ENCODE measurements at regions not wholly inside any gene's neighbourhood (a gene's known extent, or its start where the extent isn't known, plus 50 kb on each side); places are given as distances from the start of the nearest gene placed in this dataset.

DNA sequence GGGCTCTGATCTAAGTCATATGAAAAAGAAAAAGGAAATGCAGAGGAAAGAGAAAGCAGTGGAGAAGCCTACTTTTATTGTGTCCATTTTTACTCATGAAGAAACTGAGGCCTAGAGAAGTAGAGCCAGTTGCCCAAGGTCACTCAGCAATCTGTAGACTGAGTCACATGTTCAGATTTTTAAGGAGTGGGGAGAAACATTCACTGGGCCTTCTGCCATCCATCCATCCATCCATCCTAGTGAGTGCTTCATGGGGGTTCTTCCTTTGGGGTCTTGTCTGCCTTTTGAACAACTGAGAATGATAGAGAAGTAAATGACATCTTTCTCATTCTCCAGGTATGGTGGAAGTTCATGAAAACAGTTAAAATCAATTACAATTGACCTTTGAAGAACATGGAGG lies 233.6 kb upstream of the SRRM4 start:
- Histone ChIP-seq H3K27me3 (ENCODE audit: insufficient read depth, low read length) (no peaks in the 10 kb centered on the region), H3K4me3 (replicated peaks in 1 of 2; ENCODE audit: low read depth in 1 of 2, low read length in 2 of 2) (no peak overlapping the region), H3K27ac (ENCODE audit: low read depth, low read length) (no peak overlapping the region), H3K79me2 (ENCODE audit: insufficient read depth, low read length) (no peaks in the 10 kb centered on the region), H3K36me3 (ENCODE audit: control insufficient read depth in 1 of 2, insufficient read depth in 2 of 2, low read length in 2 of 2) (no peaks in the 10 kb centered on the region), H3K4me1 (ENCODE audit: control insufficient read depth in 1 of 2, insufficient read depth in 2 of 2, low read length in 2 of 2) (no peaks in the 10 kb centered on the region), H3K4me2 (ENCODE audit: low read length) (no peak overlapping the region), H4K20me1 (ENCODE audit: insufficient read depth) (no peaks in the 10 kb centered on the region), H3K9ac (ENCODE audit: low read length) (no peak overlapping the region), H3K9me2 (ENCODE audit: insufficient read depth) (no peaks in the 10 kb centered on the region), H2AFZ (ENCODE audit: low read depth, low read length, poor library complexity, severe bottlenecking) (no peak overlapping the region), H3K9me3 (ENCODE audit: control insufficient read depth in 1 of 2, insufficient read depth in 1 of 2, low read depth in 1 of 2, low read length in 2 of 2) (no peaks in the 10 kb centered on the region)
- ATAC-seq (no peak), DNase-seq (ENCODE audit: low read depth, low spot score) (no peak)
- POLR2A ChIA-PET: no interaction called here
- CTCF ChIA-PET: no interaction called here
- TF ChIP-seq SRF (IDR thresholded peaks at IDR 0.05; ENCODE audit: low read depth) (no peak), FOSL1 (IDR thresholded peaks at IDR 0.05; ENCODE audit: low read depth) (no peak)
- TF ChIP-seq, protein P1, sequence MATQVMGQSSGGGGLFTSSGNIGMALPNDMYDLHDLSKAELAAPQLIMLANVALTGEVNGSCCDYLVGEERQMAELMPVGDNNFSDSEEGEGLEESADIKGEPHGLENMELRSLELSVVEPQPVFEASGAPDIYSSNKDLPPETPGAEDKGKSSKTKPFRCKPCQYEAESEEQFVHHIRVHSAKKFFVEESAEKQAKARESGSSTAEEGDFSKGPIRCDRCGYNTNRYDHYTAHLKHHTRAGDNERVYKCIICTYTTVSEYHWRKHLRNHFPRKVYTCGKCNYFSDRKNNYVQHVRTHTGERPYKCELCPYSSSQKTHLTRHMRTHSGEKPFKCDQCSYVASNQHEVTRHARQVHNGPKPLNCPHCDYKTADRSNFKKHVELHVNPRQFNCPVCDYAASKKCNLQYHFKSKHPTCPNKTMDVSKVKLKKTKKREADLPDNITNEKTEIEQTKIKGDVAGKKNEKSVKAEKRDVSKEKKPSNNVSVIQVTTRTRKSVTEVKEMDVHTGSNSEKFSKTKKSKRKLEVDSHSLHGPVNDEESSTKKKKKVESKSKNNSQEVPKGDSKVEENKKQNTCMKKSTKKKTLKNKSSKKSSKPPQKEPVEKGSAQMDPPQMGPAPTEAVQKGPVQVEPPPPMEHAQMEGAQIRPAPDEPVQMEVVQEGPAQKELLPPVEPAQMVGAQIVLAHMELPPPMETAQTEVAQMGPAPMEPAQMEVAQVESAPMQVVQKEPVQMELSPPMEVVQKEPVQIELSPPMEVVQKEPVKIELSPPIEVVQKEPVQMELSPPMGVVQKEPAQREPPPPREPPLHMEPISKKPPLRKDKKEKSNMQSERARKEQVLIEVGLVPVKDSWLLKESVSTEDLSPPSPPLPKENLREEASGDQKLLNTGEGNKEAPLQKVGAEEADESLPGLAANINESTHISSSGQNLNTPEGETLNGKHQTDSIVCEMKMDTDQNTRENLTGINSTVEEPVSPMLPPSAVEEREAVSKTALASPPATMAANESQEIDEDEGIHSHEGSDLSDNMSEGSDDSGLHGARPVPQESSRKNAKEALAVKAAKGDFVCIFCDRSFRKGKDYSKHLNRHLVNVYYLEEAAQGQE (IDR thresholded peaks at IDR 0.05; ENCODE audit: low read depth): no peak
- RAD21 ChIA-PET (ENCODE audit: low non-redundant PET in 1 of 2, low total read pairs in 2 of 2, uncharacterized antibody in 2 of 2, unreplicated experiment in 2 of 2): no interaction called here
- intact Hi-C loops (cut with micrococcal nuclease): no loop called here
- no TSS peak for BruUV-seq (replicated peaks)

DNA sequence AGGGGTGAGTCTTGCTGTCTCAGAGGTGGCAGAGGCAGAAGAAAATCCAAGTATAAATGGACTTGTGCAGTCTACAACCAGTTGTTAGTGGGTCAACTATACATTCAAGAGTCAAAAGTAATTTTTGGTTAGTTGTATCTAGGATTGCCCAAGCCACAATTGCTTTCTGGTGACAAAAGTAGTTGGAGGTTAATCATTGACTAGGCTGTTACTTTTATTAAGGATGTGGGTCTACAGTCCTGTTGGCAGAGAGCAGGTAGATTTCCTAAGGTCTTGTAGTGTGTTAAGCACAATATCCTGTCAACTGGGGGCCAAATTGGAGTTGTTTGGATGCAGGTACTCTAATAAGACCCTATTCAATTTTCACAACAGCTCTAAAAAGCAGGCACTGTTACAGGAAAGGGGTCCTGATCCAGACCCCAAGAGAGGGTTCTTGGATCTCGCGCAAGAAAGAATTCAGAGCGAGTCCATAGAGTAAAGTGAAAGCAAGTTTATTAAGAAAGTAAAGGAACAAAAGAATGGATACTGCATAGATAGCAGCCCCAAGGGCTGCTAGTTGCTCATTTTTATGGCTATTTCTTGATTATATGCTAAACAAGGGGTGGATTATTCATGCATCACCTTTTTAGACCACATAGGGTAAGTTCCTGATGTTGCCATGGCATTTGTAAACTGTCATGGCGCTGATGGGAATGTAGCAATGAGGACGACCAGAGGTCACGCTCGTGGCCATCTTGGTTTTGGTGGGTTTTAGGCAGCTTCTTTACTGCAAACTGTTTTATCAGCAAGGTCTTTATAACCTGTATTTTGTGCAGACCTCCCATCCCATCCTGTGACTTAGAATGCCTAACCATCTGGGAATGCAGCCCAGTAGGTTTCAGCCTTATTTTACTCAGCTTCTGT lies 232.6 kb upstream of the SRRM4 start:
- intact Hi-C loops (cut with micrococcal nuclease): no loop called here
- Histone ChIP-seq H2AFZ (ENCODE audit: low read depth, low read length, poor library complexity, severe bottlenecking) (no peak overlapping the region), H3K36me3 (ENCODE audit: control insufficient read depth in 1 of 2, insufficient read depth in 2 of 2, low read length in 2 of 2) (no peaks in the 10 kb centered on the region), H3K4me3 (replicated peaks in 1 of 2; ENCODE audit: low read depth in 1 of 2, low read length in 2 of 2) (no peak overlapping the region), H3K9me3 (ENCODE audit: control insufficient read depth in 1 of 2, insufficient read depth in 1 of 2, low read depth in 1 of 2, low read length in 2 of 2) (no peaks in the 10 kb centered on the region), H3K27me3 (ENCODE audit: insufficient read depth, low read length) (no peaks in the 10 kb centered on the region), H3K9ac (ENCODE audit: low read length) (no peak overlapping the region), H3K4me2 (ENCODE audit: low read length) (no peak overlapping the region), H3K4me1 (ENCODE audit: control insufficient read depth in 1 of 2, insufficient read depth in 2 of 2, low read length in 2 of 2) (no peaks in the 10 kb centered on the region), H3K79me2 (ENCODE audit: insufficient read depth, low read length) (no peaks in the 10 kb centered on the region), H3K9me2 (ENCODE audit: insufficient read depth) (no peaks in the 10 kb centered on the region), H4K20me1 (ENCODE audit: insufficient read depth) (no peaks in the 10 kb centered on the region), H3K27ac (ENCODE audit: low read depth, low read length) (no peak overlapping the region)
- TF ChIP-seq, protein P2, sequence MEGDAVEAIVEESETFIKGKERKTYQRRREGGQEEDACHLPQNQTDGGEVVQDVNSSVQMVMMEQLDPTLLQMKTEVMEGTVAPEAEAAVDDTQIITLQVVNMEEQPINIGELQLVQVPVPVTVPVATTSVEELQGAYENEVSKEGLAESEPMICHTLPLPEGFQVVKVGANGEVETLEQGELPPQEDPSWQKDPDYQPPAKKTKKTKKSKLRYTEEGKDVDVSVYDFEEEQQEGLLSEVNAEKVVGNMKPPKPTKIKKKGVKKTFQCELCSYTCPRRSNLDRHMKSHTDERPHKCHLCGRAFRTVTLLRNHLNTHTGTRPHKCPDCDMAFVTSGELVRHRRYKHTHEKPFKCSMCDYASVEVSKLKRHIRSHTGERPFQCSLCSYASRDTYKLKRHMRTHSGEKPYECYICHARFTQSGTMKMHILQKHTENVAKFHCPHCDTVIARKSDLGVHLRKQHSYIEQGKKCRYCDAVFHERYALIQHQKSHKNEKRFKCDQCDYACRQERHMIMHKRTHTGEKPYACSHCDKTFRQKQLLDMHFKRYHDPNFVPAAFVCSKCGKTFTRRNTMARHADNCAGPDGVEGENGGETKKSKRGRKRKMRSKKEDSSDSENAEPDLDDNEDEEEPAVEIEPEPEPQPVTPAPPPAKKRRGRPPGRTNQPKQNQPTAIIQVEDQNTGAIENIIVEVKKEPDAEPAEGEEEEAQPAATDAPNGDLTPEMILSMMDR (IDR thresholded peaks at IDR 0.05 in 2 of 3, conservative IDR thresholded peaks at IDR 0.05 in 1 of 3; ENCODE audit: borderline replicate concordance in 1 of 3, insufficient read depth in 1 of 3, low read depth in 2 of 3, low read length in 2 of 3): no peak
- TF ChIP-seq, protein P3, sequence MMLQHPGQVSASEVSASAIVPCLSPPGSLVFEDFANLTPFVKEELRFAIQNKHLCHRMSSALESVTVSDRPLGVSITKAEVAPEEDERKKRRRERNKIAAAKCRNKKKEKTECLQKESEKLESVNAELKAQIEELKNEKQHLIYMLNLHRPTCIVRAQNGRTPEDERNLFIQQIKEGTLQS (IDR thresholded peaks at IDR 0.05): no peak
- TF ChIP-seq EZH2phosphoT487 (IDR thresholded peaks at IDR 0.05; ENCODE audit: borderline replicate concordance) (no peak), SRF (IDR thresholded peaks at IDR 0.05; ENCODE audit: low read depth) (no peak)
- no peak for ATAC-seq
- ChIA-PET POLR2A (no interaction called here), RAD21 (ENCODE audit: low non-redundant PET in 1 of 2, low total read pairs in 2 of 2, uncharacterized antibody in 2 of 2, unreplicated experiment in 2 of 2) (no interaction called here), CTCF (no interaction called here)
- BruUV-seq (replicated peaks): no TSS peak
- no peak for DNase-seq (ENCODE audit: low read depth, low spot score)

All from HCT116 (cell line).